OCI-LY3 (cell line): ENCODE measurements at regions not wholly inside any gene's neighbourhood (a gene's known extent, or its start where the extent isn't known, plus 50 kb on each side); places are given as distances from the start of the nearest gene placed in this dataset.

ENCODE experiments used
- H2AFZ ChIP-seq: fragments of 200-600, 300-600 bp; shearing (Covaris generic); 2 replicates; pipeline ENCODE4 v1.6.0; 2014; ENCODE audit warnings: antibody characterized with exemption, low read depth, low read length
- H3K27ac ChIP-seq: fragments of 200-600, 300-600 bp; sonication (generic); 2 replicates; pipeline ENCODE4 v1.5.1; 2014; ENCODE audit warnings: mild to moderate bottlenecking, low read length, moderate library complexity, mixed read lengths
- H3K27me3 ChIP-seq: fragments of 200-600, 300-600 bp; sonication (generic); 2 replicates; pipeline ENCODE4 v1.6.1; 2014; ENCODE audit warnings: low read depth, low read length, mixed read lengths
- H3K36me3 ChIP-seq: fragments of 200-600, 300-600 bp; sonication (generic); replicated peaks from 2 replicates; pipeline ENCODE3; 2014; ENCODE audit warnings: low read depth, low read length, mixed read lengths
- H3K4me1 ChIP-seq: fragments of 300-600, 200-600 bp; sonication (generic); 2 replicates; pipeline ENCODE4 v1.6.1; 2014; ENCODE audit warnings: low read length, mixed read lengths
- H3K4me2 ChIP-seq: fragments of 200-600, 300-600 bp; sonication (generic); 2 replicates; pipeline ENCODE4 v1.6.1; 2014; ENCODE audit warnings: low read length, mixed read lengths
- H3K4me3 ChIP-seq: fragments of 300-600, 200-600 bp; sonication (generic); 2 replicates; pipeline ENCODE4 v1.5.1; 2014; ENCODE audit warnings: antibody characterized with exemption, mild to moderate bottlenecking, low read length, moderate library complexity
- H3K79me2 ChIP-seq: fragments of 300-600, 200-600 bp; shearing (Covaris generic); 2 replicates; pipeline ENCODE4 v1.6.1; 2014; ENCODE audit warnings: mild to moderate bottlenecking, low read length, mixed read lengths
- H3K9ac ChIP-seq: fragments of 300-600, 200-600 bp; shearing (Covaris generic); 2 replicates; pipeline ENCODE4 v1.6.0; 2014; ENCODE audit warnings: mild to moderate bottlenecking, low read length, moderate library complexity
- H3K9me3 ChIP-seq: fragments of 200-600, 300-600 bp; shearing (Covaris generic); 2 replicates; pipeline ENCODE4 v1.6.1; 2014; ENCODE audit warnings: low read length, mixed read lengths; ENCODE audit not compliant: insufficient read depth
- H4K20me1 ChIP-seq: fragments of 200-600, 300-600 bp; sonication (generic); 2 replicates; pipeline ENCODE4 v1.6.1; 2016; ENCODE audit warnings: low read length, mixed read lengths; ENCODE audit not compliant: insufficient read depth
- CTCF ChIP-seq: fragments of 200-600, 300-600 bp; sonication (generic); IDR thresholded peaks from 2 replicates; pipeline ENCODE4 v1.5.1; 2014; ENCODE audit warnings: antibody characterized with exemption, low read length, low read depth
- EZH2phosphoT487 ChIP-seq: fragments of 200-600 bp; shearing (Covaris generic); IDR thresholded peaks from 2 replicates; pipeline ENCODE4 v1.6.1; 2018; ENCODE audit warnings: antibody characterized with exemption, mixed run types, low read depth

- no peaks in the 10 kb centered on the region for H3K36me3 ChIP-seq
- no peak overlapping the region for H2AFZ ChIP-seq
- H3K27ac ChIP-seq: no peak overlapping the region
- H3K9me3 ChIP-seq: no peaks in the 10 kb centered on the region
- TF ChIP-seq EZH2phosphoT487 (no peak), CTCF (no peak)
- H4K20me1 ChIP-seq: no peaks in the 10 kb centered on the region
- no peaks in the 10 kb centered on the region for H3K79me2 ChIP-seq
- H3K4me1 ChIP-seq: no peaks in the 10 kb centered on the region
- H3K4me3 ChIP-seq: no peak overlapping the region
- no peak overlapping the region for H3K9ac ChIP-seq
- H3K4me2 ChIP-seq: no peak overlapping the region
- H3K27me3 ChIP-seq: no peaks in the 10 kb centered on the region
Measured at GRCh38 chr3:168803536-168803935, 707.8 kb upstream of the GOLIM4 start.

- no peaks in the 10 kb centered on the region for H4K20me1 ChIP-seq
- H3K27me3 ChIP-seq: no peaks in the 10 kb centered on the region
- no peak overlapping the region for H2AFZ ChIP-seq
- no peaks in the 10 kb centered on the region for H3K36me3 ChIP-seq
- H3K4me1 ChIP-seq: no peaks in the 10 kb centered on the region
- H3K9me3 ChIP-seq: no peaks in the 10 kb centered on the region
- no peak overlapping the region for H3K27ac ChIP-seq
- H3K4me2 ChIP-seq: no peak overlapping the region
- H3K9ac ChIP-seq: no peak overlapping the region
- no peak overlapping the region for H3K4me3 ChIP-seq
- TF ChIP-seq CTCF (no peak), EZH2phosphoT487 (no peak)
- no peaks in the 10 kb centered on the region for H3K79me2 ChIP-seq
Measured at GRCh38 chr3:168802766-168803165, 707.0 kb upstream of the GOLIM4 start.

- H3K4me1 ChIP-seq: no peaks in the 10 kb centered on the region
- H3K27ac ChIP-seq: no peak overlapping the region
- no peak overlapping the region for H2AFZ ChIP-seq
- no peaks in the 10 kb centered on the region for H3K9me3 ChIP-seq
- H3K36me3 ChIP-seq: no peaks in the 10 kb centered on the region
- no peak overlapping the region for H3K4me2 ChIP-seq
- TF ChIP-seq CTCF (no peak), EZH2phosphoT487 (no peak)
- no peak overlapping the region for H3K9ac ChIP-seq
- H4K20me1 ChIP-seq: no peaks in the 10 kb centered on the region
- no peaks in the 10 kb centered on the region for H3K27me3 ChIP-seq
- no peak overlapping the region for H3K4me3 ChIP-seq
- H3K79me2 ChIP-seq: no peaks in the 10 kb centered on the region
Measured at GRCh38 chr3:168801794-168802193, 706.1 kb upstream of the GOLIM4 start.

- no peak overlapping the region for H3K27ac ChIP-seq
- no peak overlapping the region for H3K9ac ChIP-seq
- no peak overlapping the region for H3K4me2 ChIP-seq
- H3K79me2 ChIP-seq: no peaks in the 10 kb centered on the region
- no peaks in the 10 kb centered on the region for H3K27me3 ChIP-seq
- H4K20me1 ChIP-seq: no peaks in the 10 kb centered on the region
- H2AFZ ChIP-seq: no peak overlapping the region
- no peaks in the 10 kb centered on the region for H3K9me3 ChIP-seq
- no peaks in the 10 kb centered on the region for H3K4me1 ChIP-seq
- H3K36me3 ChIP-seq: no peaks in the 10 kb centered on the region
- TF ChIP-seq EZH2phosphoT487: no peak
- TF ChIP-seq CTCF: no peak
- no peak overlapping the region for H3K4me3 ChIP-seq
Measured at GRCh38 chr3:168796339-168796738, 700.6 kb upstream of the GOLIM4 start.
